BLaER1 treated with 17β-estradiol and CSF1 and Interleukin-3, amounts not matched to agents 10 nM and 100 nM (cell line): ENCODE measurements at regions not wholly inside any gene's neighbourhood (a gene's known extent, or its start where the extent isn't known, plus 50 kb on each side); places are given as distances from the start of the nearest gene placed in this dataset.

ENCODE experiments used
- H3K27ac ChIP-seq, 11 experiments: shearing (Covaris generic); formaldehyde crosslinking; 2 replicates each; pipeline ENCODE4 v1.8.1; 2022
- H3K27me3 ChIP-seq, 11 experiments: shearing (Covaris generic); formaldehyde crosslinking; 2 replicates each; pipeline ENCODE4 v1.8.1; 2022
- H3K36me3 ChIP-seq, 11 experiments: shearing (Covaris generic); formaldehyde crosslinking; 2 replicates each; pipeline ENCODE4 v1.8.1; 2022
- H3K4me1 ChIP-seq, 10 experiments: shearing (Covaris generic); formaldehyde crosslinking; 2 replicates each; pipeline ENCODE4 v1.8.1; 2022
- H3K4me2 ChIP-seq, 11 experiments: shearing (Covaris generic); formaldehyde crosslinking; 2 replicates each; pipeline ENCODE4 v1.8.1; 2022
- H3K4me3 ChIP-seq, 10 experiments: shearing (Covaris generic); formaldehyde crosslinking; 2 replicates each; pipeline ENCODE4 v1.8.1; 2022
- H3K9ac ChIP-seq, 11 experiments: shearing (Covaris generic); formaldehyde crosslinking; 2 replicates each; pipeline ENCODE4 v1.8.1; 2022
- H3K9me3 ChIP-seq, 11 experiments: shearing (Covaris generic); formaldehyde crosslinking; replicated peaks in 1 of 11; 2 replicates each; pipeline ENCODE4 v1.8.1; 2022
- H4K20me1 ChIP-seq, 11 experiments: shearing (Covaris generic); formaldehyde crosslinking; 2 replicates each; pipeline ENCODE4 v1.8.1; 2022
- Cebpa-rat ChIP-seq, 11 experiments: shearing (Covaris generic); IDR thresholded peaks; 2 replicates each; pipeline ENCODE4 v1.8.1; 2022

DNA sequence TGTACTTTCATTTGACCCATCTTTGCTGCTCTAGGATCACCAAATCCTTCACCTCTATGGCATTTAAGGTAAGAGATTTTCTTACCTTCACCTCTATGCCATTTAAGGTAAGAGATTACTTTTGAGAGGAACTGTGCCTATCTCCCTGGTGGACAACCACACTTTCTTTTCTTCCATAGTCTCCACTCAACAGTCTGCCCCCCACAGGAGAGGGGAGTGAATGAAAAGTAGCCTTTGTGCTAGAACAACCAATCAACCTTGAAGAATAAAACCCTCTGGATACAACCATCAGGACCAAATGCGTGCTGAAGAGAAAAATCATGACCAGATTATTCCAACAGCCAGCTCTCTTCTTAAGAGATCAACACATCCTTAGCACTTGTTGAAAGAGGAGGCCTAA is 258.6 kb upstream of the TMPO start:
- Histone ChIP-seq H3K4me1 (peaks cover 13 to 32% (median 28%) of the 10 kb centered on the region in 10 experiments), H3K9ac (no peak overlapping the region), H3K4me3 (no peak overlapping the region), H3K9me3 (no peaks in the 10 kb centered on the region), H3K36me3 (no peaks in the 10 kb centered on the region), H3K27ac (no peak overlapping the region), H3K4me2 (no peak overlapping the region), H4K20me1 (no peaks in the 10 kb centered on the region), H3K27me3 (no peaks in the 10 kb centered on the region)
- no peak for TF ChIP-seq Cebpa-rat (IDR thresholded peaks at IDR 0.05)

DNA sequence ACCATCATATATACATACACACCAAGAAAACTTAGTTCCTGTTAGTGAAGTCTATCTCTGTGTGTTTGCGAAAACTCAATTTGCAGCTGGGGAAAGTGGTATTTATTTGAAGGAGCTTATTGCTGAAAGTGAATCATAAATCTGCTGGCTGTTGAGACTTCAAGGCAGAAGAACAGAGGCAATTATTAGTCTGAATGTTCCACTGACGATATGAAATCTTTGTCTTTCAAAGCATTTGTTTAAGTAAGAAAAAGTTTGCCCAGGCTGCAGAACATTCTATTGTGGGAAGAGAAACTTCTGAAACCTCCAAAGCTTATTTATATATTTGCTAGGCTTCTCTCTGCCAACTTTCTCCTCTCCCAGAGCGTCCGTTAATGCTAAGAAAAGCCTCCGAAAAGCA is 255.7 kb upstream of the TMPO start:
- Histone ChIP-seq H3K4me2 (peak overlapping the region; percentile 29 to 70 (median 44); a peak in 21 of 22 replicates), H3K9me3 (no peaks in the 10 kb centered on the region)

DNA sequence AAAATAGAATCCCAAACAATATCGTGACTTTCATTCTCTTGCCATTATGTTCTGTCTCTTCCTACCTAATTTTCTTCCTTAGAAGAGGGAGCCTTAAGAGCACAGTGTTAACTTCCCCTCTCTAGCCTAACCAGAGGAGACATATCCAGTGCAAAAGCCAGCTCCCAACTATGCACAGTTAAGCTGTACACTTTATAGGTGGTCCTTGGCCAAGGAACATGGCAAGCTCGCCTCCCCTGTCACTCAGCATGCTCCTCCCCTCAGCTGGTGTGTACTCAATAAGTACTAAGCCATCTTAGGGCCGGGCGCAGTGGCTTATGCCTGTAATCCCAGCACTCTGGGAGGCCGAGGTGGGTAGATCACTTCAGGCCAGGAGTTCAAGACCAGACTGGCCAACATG is 255.1 kb upstream of the TMPO start:
- Histone ChIP-seq H4K20me1 (no peaks in the 10 kb centered on the region), H3K9me3 (no peaks in the 10 kb centered on the region), H3K4me2 (peak overlapping the region; percentile 29 to 70 (median 44); a peak in 21 of 22 replicates), H3K27me3 (no peaks in the 10 kb centered on the region), H3K4me1 (peaks cover 13 to 39% (median 36%) of the 10 kb centered on the region in 10 experiments), H3K9ac (peak overlapping the region in 2 of 11 experiments; percentile 11 to 15; a peak in 1 of 22 replicates), H3K27ac (peak overlapping the region in 9 of 11 experiments; percentile 10 to 56 (median 33); a peak in 14 of 22 replicates), H3K4me3 (no peak overlapping the region), H3K36me3 (peaks cover 0 to 6% (median 0%) of the 10 kb centered on the region in 11 experiments; a peak in 1 of 22 replicates)
- no peak for TF ChIP-seq Cebpa-rat (IDR thresholded peaks at IDR 0.05)

More for the DNA sequence above, 255.7 kb upstream of the TMPO start:
- no peaks in the 10 kb centered on the region for H3K27me3 ChIP-seq
- H3K4me1 ChIP-seq: peaks cover 13 to 39% (median 36%) of the 10 kb centered on the region in 10 experiments
- H3K36me3 ChIP-seq: peaks cover 0 to 6% (median 0%) of the 10 kb centered on the region in 11 experiments; a peak in 1 of 22 replicates
- no peak for TF ChIP-seq Cebpa-rat (IDR thresholded peaks at IDR 0.05)
- no peaks in the 10 kb centered on the region for H4K20me1 ChIP-seq
- peak overlapping the region in 9 of 11 experiments; percentile 10 to 56 (median 34); a peak in 15 of 22 replicates for H3K27ac ChIP-seq
- H3K9ac ChIP-seq: peak overlapping the region in 1 of 11 experiments; percentile 11; a peak in 1 of 22 replicates
- no peak overlapping the region; a peak in 1 of 20 replicates for H3K4me3 ChIP-seq

DNA sequence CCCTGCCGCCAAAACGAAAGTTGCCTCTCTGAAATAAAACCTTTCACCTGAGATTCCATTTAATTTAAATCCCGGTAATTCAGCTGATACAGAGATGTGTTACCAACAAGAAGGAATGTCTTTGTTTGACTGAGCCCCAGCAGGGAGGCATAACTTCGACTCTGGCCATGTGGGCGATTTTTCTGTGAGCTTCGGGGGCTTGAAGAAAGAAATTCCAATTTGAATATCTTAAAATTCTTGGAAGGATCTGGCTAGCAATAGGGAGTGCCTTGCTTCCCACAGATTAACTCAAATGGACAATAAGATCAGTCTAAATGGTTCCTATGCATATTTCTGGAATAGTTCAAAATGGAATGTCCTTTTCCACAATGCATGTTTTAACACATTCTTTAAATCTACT is 252.5 kb upstream of the TMPO start:
- H3K9me3 ChIP-seq: peaks cover 11 to 22% (median 16%) of the 10 kb centered on the region in 11 experiments; a peak in 21 of 22 replicates
- TF ChIP-seq Cebpa-rat (IDR thresholded peaks at IDR 0.05): no peak
- peaks cover 13 to 39% (median 36%) of the 10 kb centered on the region in 10 experiments for H3K4me1 ChIP-seq
- H3K27ac ChIP-seq: no peak overlapping the region
- peaks cover 0 to 6% (median 0%) of the 10 kb centered on the region in 11 experiments; a peak in 1 of 22 replicates for H3K36me3 ChIP-seq
- no peaks in the 10 kb centered on the region for H3K27me3 ChIP-seq
- H4K20me1 ChIP-seq: no peaks in the 10 kb centered on the region
- peak overlapping the region in 2 of 11 experiments; percentile 61 to 64; a peak in 2 of 22 replicates for H3K4me2 ChIP-seq
- no peak overlapping the region for H3K4me3 ChIP-seq
- no peak overlapping the region for H3K9ac ChIP-seq

DNA sequence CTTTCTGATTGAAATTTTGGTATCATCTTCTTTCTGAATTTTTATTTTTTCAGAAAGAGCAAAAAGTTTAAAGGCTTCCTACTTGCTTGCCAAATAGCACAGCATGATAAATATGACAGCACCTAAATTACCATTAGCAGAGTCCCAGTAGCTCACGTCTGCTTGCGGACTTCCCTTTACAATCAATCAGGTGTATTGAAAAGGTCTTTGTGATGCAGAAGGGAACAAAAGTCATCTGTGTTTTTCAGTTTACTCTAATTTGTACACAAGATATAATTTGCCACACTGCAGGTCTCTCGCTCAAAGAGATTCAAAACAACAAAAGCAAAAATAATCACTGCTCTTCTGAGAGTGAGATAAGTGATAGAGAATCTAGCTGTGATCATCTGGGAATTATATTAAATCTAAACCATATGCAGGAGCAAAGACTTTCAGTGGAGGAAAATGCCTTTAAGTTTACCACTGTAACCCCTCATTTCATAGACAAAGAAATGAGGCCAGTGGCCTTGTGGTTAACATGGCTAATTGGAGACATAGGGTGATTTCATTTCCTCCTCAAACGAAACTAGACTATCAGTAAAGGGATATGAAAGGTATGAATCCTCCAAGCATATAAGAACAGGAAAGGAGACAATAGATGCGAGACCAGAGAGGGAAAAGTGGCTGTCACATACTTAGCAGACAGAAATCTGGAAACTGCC is 240.8 kb upstream of the TMPO start:
- H3K36me3 ChIP-seq: no peaks in the 10 kb centered on the region
- peak overlapping the region in 3 of 11 experiments; percentile 19 to 31 (median 29); a peak in 3 of 22 replicates for H3K9ac ChIP-seq
- H3K27me3 ChIP-seq: no peaks in the 10 kb centered on the region
- peaks cover 7 to 23% (median 12%) of the 10 kb centered on the region in 11 experiments; a peak in 17 of 22 replicates for H3K9me3 ChIP-seq
- TF ChIP-seq Cebpa-rat (IDR thresholded peaks at IDR 0.05): no peak
- H4K20me1 ChIP-seq: no peaks in the 10 kb centered on the region
- H3K27ac ChIP-seq: peak overlapping the region in 8 of 11 experiments; percentile 1 to 65 (median 50); a peak in 11 of 22 replicates
- peak overlapping the region; percentile 61 to 81 (median 72) for H3K4me2 ChIP-seq
- H3K4me1 ChIP-seq: peaks cover 15 to 27% (median 20%) of the 10 kb centered on the region in 10 experiments
- H3K4me3 ChIP-seq: peak overlapping the region in 1 of 10 experiments; percentile 2; a peak in 2 of 20 replicates

DNA sequence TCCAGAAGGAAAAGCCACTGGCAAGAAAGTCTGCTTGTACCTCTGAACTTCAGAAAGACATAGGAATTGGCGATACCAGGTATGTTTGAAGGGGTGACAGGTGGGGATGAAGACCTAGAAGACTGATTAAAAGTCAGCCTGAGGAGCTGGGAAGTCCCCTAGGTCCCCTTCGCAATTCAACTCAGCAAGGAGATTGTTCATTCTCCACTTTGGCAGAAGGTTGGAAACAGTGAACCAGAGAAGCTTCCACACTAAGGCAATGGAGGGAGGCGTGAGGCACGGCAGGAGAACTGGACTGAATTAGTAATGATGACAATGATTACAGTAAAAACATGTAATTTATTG is 240.3 kb upstream of the TMPO start:
- no peaks in the 10 kb centered on the region for H4K20me1 ChIP-seq
- peak overlapping the region in 2 of 11 experiments; percentile 19 to 29; a peak in 2 of 22 replicates for H3K9ac ChIP-seq
- peaks cover 15 to 27% (median 20%) of the 10 kb centered on the region in 10 experiments for H3K4me1 ChIP-seq
- H3K9me3 ChIP-seq: peaks cover 3 to 22% (median 10%) of the 10 kb centered on the region in 11 experiments; a peak in 13 of 22 replicates
- H3K4me3 ChIP-seq: peak overlapping the region in 1 of 10 experiments; percentile 2; a peak in 1 of 20 replicates
- no peaks in the 10 kb centered on the region for H3K27me3 ChIP-seq
- H3K27ac ChIP-seq: peak overlapping the region in 6 of 11 experiments; percentile 31 to 65 (median 60); a peak in 11 of 22 replicates
- H3K36me3 ChIP-seq: no peaks in the 10 kb centered on the region
- no peak for TF ChIP-seq Cebpa-rat (IDR thresholded peaks at IDR 0.05)
- H3K4me2 ChIP-seq: peak overlapping the region; percentile 61 to 81 (median 72)

DNA sequence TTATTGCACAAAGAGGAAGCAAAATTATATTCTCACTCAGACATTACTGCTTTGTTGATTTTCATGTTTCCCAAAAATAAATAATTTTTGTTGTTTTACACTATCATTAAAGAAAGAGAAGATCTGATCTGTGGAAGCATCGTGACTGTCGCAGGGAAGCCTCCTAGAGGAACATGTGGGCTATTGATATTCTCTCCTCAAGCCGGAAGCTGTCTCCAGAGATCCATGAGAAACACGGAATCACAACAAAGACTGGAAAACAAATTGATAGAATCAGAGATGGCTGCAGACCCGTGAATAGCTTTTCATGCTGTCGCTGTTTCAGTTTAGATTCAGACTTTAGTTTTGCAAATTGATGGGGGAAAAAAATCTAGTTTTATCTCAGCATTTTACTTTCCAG is 235.2 kb upstream of the TMPO start:
- H3K27me3 ChIP-seq: no peaks in the 10 kb centered on the region
- no peak overlapping the region for H3K9ac ChIP-seq
- H4K20me1 ChIP-seq: no peaks in the 10 kb centered on the region
- peaks cover 6 to 11% (median 7%) of the 10 kb centered on the region in 10 experiments for H3K4me1 ChIP-seq
- H3K9me3 ChIP-seq: peaks cover 0 to 15% (median 5%) of the 10 kb centered on the region in 11 experiments; a peak in 5 of 22 replicates
- H3K36me3 ChIP-seq: peaks cover 0 to 9% (median 0%) of the 10 kb centered on the region in 11 experiments; a peak in 2 of 22 replicates
- H3K27ac ChIP-seq: no peak overlapping the region
- H3K4me2 ChIP-seq: no peak overlapping the region
- H3K4me3 ChIP-seq: no peak overlapping the region
- TF ChIP-seq Cebpa-rat (IDR thresholded peaks at IDR 0.05): no peak

DNA sequence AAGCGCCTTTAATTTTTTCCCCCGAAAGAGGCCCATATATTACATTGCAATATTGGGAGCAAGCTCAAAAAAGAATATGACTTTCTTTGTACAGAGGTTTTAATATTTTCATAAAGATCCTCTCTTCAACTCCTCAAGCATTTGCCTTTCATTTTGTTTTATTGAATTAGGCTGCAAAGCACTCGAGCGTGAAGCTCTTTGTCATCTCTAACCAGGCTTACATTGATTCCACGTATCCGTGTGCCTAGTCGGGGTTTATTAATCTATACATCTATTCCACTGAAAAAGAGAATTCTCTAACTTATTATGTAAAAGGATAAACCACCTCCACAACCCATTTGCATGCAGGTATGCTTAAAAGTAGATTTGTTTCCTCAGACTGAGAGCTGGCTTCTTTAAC is 234.8 kb upstream of the TMPO start:
- Histone ChIP-seq H3K4me2 (no peak overlapping the region), H3K27ac (no peak overlapping the region), H3K27me3 (no peaks in the 10 kb centered on the region), H3K4me3 (no peak overlapping the region), H3K9me3 (peaks cover 0 to 15% (median 5%) of the 10 kb centered on the region in 11 experiments; a peak in 5 of 22 replicates), H3K4me1 (peaks cover 1 to 7% (median 2%) of the 10 kb centered on the region in 10 experiments; a peak in 17 of 20 replicates), H3K9ac (no peak overlapping the region), H4K20me1 (no peaks in the 10 kb centered on the region), H3K36me3 (peaks cover 0 to 9% (median 0%) of the 10 kb centered on the region in 11 experiments; a peak in 2 of 22 replicates)
- TF ChIP-seq Cebpa-rat (IDR thresholded peaks at IDR 0.05): no peak

DNA sequence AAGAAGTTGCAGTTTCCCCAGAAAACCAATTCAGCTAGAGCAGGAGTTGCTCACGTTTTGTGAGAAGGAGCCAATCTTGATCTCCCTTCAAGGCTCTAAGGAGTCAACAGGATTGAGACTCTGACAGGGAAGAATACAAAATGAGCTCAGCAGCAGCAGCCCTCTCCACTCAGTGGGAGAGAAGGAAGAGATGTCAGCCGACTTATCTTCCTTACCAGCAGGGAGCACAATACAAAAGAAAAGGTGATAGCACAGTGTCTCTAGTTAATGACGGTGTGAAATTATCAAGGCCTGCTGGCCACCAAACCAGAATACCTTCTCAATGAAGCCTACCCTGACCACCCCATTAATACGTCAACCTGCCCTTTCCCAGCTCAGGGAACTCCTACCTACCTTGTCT is 223.6 kb upstream of the TMPO start:
- no peak overlapping the region for H3K27ac ChIP-seq
- H3K4me3 ChIP-seq: no peak overlapping the region
- no peaks in the 10 kb centered on the region for H3K27me3 ChIP-seq
- no peak overlapping the region for H3K4me2 ChIP-seq
- no peaks in the 10 kb centered on the region for H3K4me1 ChIP-seq
- H3K9me3 ChIP-seq: peaks cover 0 to 15% (median 7%) of the 10 kb centered on the region in 11 experiments; a peak in 15 of 22 replicates
- H3K9ac ChIP-seq: no peak overlapping the region
- 0 out of 22 replicates have a peak, but pooled peaks cover 0 to under 1% (median 0%) of the 10 kb centered on the region in 11 experiments for H3K36me3 ChIP-seq
- no peak for TF ChIP-seq Cebpa-rat (IDR thresholded peaks at IDR 0.05)
- H4K20me1 ChIP-seq: no peaks in the 10 kb centered on the region
